GM21723 (cell line): ENCODE measurements at regions not wholly inside any gene's neighbourhood (a gene's known extent, or its start where the extent isn't known, plus 50 kb on each side); places are given as distances from the start of the nearest gene placed in this dataset.

Experiments used
- ATAC-seq: cut with Tn5 transposase; IDR thresholded peaks from one replicate; pipeline ENCODE4 v1.9.1; 2021; ENCODE audit warnings: mild to moderate bottlenecking, moderate library complexity; ENCODE audit not compliant: unreplicated experiment

- no peak for ATAC-seq
Observed at GRCh38 chr1:209342441-209343175, 240.9 kb upstream of the CAMK1G start.

DNA sequence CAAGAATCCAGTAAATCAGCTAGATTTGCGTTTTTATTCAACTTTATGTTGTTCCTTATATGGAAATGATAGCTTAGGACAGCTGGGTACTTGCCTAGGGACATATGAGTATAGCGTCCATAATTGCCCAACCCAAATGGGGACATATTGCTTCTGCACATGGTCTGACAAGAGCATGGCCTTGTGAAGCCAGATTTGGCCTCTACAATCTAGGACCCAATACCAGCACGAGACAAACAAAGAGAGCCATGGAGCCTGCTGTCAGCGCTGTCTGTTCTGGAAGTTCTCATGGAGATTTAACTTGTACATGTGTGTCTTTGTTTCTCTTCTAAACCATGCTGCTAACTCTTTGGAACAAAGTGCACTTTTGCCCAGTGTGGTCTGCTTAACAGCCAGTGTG, 240.0 kb upstream of the CAMK1G start:
- ATAC-seq, result no peak

DNA sequence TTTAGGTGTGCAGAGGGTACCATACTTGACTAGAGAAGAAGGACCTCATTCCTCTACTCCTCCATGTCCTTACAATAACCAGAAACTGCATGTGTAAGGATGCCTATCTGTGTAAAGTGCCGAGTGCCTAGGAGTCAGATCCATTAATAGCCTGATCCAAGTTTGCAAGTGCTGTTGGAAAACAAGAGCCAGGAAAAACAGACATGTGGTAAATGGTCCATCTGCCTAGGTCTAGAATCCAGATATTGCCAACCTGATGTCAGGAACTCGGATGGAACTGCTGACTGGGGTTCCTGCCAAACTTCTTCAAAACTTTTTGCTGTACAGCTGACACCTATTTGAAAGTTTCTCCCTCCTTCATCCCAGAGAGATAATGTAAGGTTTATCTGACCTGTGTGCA, 239.4 kb upstream of the CAMK1G start:
- ATAC-seq, result no peak

GRCh38 chr1:209349363-209350308, 233.9 kb upstream of the CAMK1G start:
- ATAC-seq, result no peak

GRCh38 chr1:209353053-209353452, 230.5 kb upstream of the CAMK1G start:
- ATAC-seq, result no peak

- peak; percentile 83 for ATAC-seq
Observed at GRCh38 chr1:209354111-209354839, 229.2 kb upstream of the CAMK1G start.

- no peak for ATAC-seq
Observed at GRCh38 chr1:209354840-209355165, 228.7 kb upstream of the CAMK1G start.

- ATAC-seq, result no peak
Observed at GRCh38 chr1:209355415-209355814, 228.1 kb upstream of the CAMK1G start.

DNA sequence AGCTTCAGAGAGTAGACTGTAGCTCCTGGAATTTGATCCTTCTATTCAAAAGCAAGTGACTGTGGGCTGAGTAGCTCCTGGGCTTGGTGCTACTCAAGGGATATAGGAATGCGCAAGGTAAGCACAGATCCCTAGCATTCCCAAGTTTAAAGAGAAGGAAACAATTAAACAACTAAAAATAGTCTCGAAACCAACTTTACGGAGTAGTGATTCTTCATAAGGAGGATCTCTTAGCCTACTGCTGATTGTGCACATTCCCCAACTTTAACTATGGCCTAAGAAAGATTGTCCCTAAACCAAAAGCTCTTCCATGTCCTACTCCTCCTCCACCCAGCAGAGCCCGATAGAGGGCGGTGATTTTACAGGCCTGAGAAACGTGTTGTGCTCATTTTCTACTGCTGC, 226.5 kb upstream of the CAMK1G start:
- no peak for ATAC-seq

DNA sequence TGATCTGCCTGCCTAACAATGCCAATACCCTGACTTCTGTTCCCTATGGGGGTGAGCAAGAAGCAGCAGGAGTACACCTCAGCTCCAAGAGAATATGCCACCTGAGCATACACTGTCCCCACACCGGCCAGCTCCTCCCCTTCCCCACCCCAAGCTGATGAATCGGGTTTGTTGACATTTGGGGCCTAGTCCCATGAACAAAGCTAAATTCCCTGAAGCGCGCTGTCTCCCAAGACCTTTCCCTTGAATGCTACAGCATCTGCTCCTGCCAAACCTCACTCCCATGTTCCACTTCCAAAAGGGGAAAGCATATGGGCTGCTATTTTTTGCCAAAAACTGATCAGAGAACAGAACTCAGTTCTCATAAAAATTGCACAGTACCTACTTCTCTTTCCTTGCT, 220.4 kb upstream of the CAMK1G start:
- no peak for ATAC-seq

DNA sequence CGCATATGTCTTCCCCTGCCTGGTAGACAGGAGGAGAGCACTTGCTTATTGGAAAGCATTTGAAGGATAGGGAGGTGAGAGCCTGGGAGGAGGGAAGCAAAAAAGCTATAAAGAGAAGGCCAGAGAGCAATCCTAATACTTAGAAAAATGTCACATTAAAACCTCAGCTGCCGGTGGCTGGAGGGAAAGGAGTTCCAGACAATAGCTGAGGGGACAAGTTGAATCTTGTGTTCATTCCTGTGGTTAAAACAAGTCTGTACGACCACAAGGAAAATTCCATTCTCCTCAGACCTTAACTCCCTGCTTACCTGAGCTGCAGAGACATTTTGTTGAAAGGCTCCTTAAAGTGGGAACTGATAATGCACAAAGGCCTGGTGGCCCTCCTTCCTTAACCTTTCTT, 218.8 kb upstream of the CAMK1G start:
- no peak for ATAC-seq

- no peak for ATAC-seq
Observed at GRCh38 chr1:209367061-209367772, 216.3 kb upstream of the CAMK1G start.

DNA sequence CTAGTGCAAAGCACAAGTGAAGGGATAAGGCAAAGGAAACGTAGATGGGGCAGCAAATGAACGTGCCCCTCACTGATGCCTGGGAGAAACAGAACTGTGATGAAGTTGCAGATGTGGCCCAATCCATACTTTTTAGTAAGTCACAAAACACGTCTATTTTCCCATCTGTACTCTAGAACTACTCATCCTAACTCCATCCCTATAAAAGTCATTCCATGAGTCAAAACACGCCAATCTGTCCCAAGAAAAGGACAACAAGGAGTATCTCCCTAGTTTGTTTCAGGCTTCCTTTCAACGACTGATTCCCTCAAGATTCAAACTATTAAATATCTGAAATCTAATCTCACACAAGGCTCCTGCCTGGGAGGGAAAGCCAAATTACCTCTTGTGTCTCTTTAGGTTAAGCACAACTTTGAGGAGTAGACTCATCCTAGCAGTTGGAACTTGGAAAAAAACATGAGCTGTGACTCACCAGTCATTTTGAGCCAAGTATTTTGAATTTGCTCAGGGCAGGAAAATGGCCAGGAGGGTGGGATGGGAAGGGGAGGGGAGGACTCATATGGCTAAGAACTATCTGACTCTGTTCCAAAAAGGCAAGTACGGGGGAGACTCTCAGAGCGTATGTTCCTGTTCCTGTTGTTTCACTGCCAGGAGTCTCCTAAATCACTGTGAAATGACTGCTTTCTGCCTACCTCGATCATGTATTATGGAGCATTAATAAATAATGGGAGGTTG, 214.5 kb upstream of the CAMK1G start:
- ATAC-seq, result no peak

GRCh38 chr1:209370241-209370995, 213.1 kb upstream of the CAMK1G start:
- ATAC-seq, result no peak

DNA sequence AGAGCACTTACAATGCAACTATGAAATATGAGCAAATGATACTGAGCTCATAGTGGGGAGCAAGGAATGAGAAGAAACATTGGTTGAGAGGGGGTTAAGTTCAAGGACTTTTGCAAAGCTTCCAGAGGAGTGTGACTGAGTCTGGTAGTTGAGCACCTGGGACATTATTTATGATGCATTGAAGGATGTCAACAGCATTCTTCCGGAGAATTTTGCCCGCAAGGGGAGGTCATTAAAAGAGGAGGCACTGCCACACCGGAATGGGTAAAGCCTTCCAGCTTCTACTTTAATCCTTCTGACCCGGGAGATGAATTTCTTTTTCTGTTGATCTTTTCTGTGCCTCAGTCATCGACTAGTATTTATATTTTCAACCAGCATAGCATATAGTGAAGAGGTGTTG, 208.4 kb upstream of the CAMK1G start:
- ATAC-seq, result no peak

DNA sequence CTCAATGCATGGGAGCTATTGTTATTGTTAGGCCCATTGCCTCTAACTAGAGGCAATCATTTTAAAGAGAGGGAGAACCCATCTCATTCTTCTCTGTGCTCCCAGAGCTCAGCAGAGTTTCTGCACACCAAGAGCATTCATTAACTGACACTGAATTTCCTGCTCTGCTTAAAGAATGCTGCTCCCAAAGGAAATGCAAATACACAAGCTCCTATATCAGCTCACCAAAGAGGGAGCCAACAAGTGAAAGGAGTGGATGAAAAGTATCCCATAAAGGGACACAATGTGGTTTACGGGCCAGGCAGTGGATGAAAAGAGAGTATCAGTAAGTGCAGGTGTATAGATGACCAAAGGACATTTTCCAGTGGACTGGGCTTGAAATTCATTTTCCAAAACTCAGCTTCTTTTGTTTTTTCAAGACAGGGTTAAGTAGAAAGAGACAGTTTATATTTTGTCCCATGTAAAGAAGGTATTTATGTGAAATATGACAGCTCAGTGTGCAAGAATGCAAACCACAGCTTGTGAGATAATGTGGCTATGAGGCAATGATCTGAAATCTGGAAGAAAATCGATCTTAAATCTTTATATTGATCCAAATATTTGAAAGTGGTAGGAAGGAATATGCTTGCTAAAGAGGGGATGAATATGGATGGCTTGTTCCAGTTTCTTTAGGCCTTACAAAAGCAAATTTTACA, 207.7 kb upstream of the CAMK1G start:
- no peak for ATAC-seq

GRCh38 chr1:209376774-209377173, 206.7 kb upstream of the CAMK1G start:
- ATAC-seq, result no peak

GRCh38 chr1:209377995-209378394, 205.5 kb upstream of the CAMK1G start:
- ATAC-seq, result no peak

DNA sequence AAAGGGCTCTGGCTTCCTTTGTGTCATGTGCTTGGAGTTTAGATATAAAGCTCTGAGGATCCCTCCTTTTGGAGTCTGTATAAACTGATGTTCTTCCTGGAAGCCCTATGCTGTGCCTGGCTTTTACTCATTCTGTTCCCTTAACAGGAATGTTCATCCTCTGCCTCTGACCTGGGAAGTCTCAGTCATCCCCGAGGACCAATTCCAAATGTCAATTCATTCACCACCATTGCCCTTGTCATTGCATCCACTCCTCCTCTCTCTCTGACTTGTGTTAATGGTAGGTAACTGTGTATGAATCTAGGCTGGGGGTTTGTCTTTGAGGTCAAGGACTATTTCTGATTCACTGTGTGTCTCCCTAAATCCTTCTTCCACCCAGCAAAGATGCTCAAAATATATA, 204.2 kb upstream of the CAMK1G start:
- ATAC-seq, result no peak
